ENCODE measurements at regions not wholly inside any gene's neighbourhood (a gene's known extent, or its start where the extent isn't known, plus 50 kb on each side); places are given as distances from the start of the nearest gene placed in this dataset.

DNA sequence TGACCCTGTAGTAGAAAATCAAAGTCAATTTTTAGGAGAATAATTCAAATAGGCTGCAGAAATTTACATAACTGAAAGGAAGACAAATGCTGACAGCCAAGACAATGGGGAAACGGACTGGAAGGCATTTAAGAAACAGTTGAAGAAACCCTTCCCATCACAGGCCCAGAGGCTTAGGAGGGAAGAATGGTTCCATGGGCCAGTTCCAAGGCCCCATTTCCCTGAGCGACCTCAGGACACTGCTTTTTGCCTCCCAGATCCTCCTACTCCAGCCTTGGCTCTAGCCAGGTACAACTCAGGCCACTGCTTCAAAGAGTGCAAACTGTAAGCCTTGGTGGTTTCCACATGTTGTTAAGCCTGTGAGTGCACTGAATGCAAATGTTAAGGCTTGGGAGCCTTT is 184.1 kb upstream of the SGCD start:
- ChIA-PET POLR2A (no interaction called here), CTCF (no interaction called here)

DNA sequence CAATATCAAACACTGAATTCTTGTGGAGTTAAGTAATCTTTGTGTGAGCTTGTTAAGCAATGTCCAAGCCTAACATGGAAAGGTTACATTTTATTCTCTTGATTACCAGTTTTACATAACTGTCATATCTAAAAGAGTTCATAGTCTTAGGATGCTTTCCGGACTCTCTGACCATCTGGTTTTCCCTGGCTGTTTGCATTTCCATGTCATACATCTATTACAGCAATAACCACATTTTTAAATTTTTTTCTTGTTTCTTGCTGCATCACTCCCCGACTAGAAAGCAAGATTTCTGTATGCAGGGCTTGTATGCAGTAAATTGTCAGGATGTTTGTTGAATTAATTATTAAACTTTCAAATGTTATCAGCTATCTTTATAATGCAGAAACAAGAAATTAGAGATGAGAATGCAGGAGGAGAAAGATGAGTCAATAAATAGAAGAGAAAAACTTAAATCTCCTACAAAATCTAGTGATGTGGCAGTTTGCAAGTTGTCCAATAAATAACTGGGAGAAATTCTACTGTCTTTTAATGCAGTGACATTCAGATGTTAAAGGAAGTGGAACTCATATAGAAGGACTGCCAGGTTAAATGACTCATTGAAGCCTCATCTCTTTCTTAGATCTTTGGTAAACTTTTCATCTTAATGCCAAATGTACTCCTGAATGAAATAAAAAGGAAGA is 179.6 kb upstream of the SGCD start:
- ChIA-PET POLR2A (no interaction called here), CTCF (interaction anchor here (0.6 kb wide), 1 partner anchor 54 kb away, joined by 3 read pairs; no protein-coding TSS in a partner anchor)

DNA sequence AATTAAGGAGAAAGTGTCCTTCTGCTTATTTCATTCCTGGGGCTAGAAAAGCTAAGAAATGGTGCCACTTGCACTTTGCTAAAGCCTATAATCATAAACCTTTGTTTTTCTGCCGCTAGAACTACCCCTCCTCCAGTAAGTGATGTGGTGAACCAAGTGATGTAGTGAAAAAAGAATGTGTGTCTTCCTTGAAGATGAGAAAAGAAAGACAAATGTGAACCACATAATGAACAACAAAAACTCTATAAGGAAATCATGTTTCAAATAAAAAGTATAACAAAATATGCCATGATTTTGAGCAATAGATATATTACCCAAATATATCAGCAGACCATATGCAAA is 179.0 kb upstream of the SGCD start:
- POLR2A ChIA-PET: no interaction called here
- CTCF ChIA-PET: no interaction called here

DNA sequence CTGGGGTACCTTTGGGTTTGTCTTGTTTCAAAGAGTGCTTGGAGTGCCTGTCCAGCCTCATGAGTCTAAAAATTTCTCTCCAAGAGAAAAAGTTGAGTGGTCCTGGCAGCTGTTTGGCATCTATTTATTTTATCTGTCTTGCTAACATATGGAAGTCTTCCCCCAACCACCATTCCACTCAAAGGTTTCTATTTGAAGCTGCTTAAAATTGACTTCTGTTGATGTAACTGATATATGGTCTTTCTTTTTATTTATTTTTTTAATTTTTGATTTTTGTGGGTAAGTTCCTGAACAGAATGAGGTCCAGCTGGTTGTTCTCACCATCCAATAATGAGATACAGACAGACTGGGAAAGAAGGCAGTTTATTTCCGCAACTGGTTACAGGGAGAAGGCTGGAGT is 178.7 kb upstream of the SGCD start:
- ChIA-PET POLR2A (no interaction called here), CTCF (no interaction called here)

DNA sequence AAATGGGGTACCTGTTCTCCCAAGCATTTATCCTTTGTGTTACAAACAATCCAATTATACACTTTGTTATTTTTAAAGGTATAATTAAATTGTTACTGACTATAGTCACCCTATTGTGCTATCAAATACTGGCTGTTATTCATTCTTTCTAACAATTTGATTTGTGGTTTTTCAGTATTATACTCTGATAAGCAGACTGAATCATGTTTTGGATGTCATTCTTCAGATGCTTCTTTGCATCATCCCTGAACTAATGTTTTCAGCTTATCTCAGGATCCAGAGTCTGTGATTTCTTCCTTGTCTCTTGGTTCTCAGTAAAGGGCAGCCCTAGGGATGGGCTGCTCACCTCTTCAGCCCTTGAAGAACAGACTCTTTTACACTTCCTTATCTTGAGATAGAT is 177.8 kb upstream of the SGCD start:
- ChIA-PET POLR2A (no interaction called here), CTCF (no interaction called here)

DNA sequence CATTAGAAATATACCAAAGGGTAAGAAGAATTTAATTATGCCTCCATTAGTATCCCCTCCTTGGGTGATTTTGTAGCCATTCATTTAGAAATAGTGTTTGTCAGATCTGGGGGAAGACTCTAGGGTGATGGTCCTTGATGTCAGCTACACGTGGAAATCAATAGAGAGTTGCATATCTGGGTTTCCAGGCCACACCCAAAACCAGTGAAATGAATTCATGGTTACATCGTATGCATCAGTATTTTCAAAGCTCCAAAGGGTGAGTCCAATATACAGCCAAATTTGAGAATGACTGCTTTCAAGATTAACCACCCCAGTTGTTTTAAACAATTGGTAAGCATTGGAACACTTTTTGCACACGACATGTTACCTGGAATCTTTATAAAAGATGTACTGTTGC is 173.4 kb upstream of the SGCD start:
- ChIA-PET POLR2A (no interaction called here), CTCF (no interaction called here)

DNA sequence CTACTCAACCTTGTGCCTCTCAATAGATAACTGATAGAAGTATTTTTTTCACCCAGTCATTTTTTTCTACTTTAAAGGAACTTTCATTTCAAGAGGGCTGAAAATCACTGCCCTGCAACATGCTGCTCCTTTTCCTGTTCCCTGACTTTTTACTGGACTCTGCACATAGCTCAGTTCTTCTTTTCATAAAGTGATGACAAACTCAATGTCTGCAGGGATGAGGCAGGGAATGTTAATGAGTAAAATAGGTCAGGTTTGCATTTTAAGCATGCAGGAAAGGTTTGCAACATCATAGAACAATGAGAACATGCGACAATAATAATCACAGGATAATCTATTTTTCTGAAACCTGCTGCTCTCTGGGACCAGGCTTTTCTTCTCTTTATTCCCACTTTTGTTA is 172.2 kb upstream of the SGCD start:
- ChIA-PET POLR2A (no interaction called here), CTCF (interaction anchor here (0.6 kb wide), 1 partner anchor 251 kb away, joined by 5 read pairs; no protein-coding TSS in a partner anchor)

DNA sequence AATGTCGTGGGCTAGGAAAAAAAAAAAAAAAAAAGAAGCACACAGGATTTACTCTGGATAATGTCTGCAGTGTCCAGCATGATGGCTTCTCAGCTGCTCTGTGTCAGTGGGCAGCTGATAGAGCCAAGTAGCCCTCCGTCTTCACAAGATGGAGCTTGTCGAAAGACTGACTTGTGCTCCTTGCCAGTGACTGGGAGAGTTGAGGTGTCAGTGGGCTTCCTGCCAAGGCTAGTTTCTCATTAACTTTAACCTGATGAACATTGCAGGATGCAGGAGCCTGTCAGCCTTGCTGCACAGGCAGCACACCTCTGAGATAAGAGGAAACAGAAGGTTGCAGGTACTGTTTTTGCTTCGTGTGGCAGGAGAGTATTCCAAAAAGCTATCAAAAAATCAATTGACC is 171.4 kb upstream of the SGCD start:
- POLR2A ChIA-PET: no interaction called here
- CTCF ChIA-PET: no interaction called here

DNA sequence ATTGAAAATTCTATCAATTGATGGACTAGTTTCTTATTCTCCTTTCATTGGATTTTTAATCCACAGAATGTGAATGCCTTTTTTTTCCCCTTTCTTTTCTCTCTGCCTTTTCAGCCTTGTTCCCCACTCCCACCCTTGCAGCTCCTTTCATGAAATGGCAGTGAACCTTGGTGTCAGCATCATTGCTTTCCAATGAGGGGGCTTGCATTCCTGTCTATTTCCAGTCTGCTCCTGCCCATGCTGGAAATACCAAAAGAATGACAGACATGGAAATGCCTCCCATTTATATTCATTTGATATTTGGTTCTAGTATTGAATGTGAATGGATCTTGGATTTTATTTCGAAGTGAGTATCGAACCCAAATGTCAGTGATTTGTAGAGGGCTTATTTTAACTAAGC is 162.7 kb upstream of the SGCD start:
- ChIA-PET POLR2A (no interaction called here), CTCF (interaction anchor here (0.6 kb wide), 1 partner anchor 770 kb away, joined by 3 read pairs; no protein-coding TSS in a partner anchor)

DNA sequence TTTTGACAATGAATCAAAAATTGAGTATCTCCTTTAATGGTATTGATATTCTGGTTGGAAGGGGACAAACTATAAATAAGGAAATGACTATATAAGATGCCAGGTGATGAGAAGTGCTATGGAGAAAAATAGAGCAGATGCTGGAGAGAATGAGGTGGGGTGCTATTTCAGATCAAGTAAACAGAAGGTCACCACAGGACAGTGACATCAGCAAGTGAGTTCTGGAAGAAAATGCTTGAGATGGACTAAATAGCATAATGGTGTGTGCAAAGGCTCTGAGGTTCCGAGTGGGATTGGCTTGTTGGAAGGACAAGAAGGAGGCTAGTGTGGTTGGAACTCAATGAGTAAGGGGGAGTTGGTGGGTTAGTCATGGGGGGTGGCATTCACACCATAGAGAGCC is 157.5 kb upstream of the SGCD start:
- ChIA-PET POLR2A (no interaction called here), CTCF (no interaction called here)

DNA sequence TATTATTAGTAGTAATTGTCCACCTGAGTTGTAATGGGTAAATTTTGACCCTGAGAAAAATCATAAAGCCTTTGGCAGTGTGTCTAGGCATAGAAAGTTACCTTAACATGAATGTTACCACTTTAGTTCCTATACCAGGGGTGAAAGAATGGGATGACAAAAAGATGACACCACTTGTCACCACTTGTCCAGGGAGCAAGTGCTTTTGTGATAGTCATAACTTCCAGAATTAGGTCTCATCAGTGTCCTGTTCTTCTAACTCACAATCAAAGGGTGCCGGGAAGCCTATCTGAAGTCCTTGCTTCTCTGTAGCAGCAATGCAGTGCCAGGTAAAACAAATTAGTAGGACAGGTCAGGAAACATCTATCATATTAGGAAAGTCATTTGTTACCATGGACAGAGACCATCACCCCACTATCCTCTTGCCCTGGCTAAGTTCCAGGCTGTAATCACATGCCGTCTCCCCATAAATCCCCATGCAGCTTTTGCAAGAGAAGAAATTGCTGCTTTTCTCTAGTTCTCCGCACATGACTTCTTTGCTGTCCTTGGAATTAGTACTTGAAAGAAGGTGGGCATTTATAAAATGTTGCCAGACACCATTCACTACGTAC is 156.5 kb upstream of the SGCD start:
- POLR2A ChIA-PET: no interaction called here

DNA sequence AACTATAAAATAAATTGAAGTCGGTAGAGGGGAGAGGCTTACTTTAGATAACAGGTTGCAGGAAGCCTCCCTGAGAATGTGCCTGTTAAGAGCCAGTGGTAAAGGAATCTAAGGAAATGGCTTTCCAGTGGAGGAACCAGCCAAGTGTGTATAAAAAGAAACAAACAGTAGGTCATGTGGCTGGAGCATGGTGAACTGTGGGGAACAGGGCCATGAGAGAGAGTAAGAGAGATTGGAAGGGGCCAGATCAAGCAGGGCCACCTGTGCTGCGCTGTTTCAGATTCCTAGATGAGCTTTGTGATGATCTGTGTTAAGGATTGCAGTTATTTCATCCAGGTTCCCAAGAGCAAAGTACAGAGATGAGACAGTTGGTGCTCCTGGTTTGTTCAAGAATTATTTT is 152.7 kb upstream of the SGCD start:
- CTCF ChIA-PET: no interaction called here
- POLR2A ChIA-PET: no interaction called here

More for the DNA sequence above, 156.5 kb upstream of the SGCD start:
- CTCF ChIA-PET: no interaction called here

DNA sequence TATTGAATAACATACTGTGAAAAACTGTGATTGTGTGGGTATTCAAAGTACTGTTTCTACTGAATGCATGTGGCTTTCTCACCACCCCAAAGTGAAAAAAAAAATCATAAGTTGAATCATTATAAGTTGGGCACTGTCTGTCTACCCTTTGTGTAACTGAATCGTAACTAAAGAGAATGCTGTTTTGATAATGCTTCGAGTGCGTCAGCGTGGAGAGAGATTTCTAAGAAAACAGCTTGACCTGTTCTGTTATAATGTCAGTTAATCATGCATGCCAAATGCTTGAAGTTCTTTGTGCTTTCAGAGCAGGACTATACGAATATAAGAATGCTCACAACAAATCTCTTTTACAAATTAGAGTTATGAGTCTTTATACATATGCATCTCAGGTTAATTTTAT is 148.8 kb upstream of the SGCD start:
- POLR2A ChIA-PET: no interaction called here
- CTCF ChIA-PET: no interaction called here

DNA sequence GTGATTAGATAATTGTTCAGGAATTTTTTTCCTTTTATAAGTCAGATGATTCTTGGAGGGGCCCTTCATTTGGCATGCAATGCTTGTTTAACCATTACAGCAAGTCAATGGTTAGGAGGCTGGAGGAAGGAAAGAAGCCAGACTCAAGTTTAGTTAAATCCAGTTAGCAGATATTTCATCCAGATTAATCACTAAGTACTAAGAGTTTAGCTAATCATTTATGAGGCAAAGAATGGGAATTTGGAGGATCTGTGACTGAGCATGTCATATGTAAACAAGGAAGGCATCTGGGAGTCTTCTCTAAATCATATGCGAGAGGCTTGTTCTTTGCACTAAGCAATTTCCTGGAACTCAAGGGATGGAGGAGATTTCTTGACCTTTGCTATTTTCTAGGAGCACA is 145.3 kb upstream of the SGCD start:
- CTCF ChIA-PET: no interaction called here
- POLR2A ChIA-PET: no interaction called here

DNA sequence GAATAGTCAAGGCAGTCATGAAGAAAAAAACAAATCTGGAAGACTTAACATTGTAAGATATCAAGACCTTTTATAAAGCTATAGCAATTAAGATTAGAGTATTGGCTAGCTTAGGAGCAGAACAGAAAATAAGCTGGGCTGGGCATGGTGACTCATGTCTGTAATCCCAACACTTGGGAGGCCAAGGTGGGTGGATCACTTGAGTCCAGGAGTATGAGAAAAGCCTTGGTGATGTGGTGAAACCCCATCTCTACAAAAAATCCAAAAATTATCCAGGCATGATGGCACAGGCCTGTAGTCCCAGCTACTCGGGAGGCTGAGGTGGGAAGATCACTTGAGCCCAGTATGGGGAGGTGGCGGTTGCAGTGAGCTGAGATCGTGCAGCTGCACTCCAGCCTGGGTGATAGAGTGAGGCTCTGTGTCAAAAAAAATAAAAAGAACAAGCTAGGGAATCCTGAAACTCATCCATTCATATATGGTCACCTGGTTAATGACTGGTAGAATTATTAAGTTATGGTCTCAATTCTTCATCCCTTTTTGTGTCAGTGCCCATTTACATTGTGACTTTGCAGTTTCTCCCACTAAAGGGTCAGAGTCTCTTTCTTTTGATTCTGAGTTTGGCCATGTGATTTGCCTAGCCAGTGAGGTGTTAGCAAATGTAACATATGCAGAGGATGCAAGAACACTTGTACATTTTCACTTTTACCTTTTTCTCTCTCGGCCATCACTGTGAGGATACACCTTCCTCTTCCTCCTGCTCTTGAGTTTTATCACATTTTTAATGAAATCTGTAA is 144.6 kb upstream of the SGCD start:
- POLR2A ChIA-PET: no interaction called here
- CTCF ChIA-PET: no interaction called here

DNA sequence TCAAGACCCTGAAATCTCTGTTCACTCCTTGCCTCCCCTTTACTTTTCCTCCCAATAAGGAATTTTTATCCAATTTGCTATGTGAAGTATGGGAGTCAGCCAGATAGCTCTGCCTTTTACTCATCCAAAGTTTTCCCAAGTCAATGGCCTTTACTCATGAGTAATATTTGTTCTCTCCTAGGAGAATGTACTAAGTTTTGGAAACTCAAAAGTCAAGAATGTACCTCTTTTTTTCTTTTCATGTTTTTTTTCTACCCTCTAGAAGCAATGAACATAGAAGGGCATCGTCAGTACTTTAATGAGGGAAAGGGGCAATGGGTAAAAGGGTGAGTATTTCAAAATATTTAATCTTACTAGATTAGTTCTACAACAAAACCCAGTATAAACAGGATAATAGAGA is 140.2 kb upstream of the SGCD start:
- CTCF ChIA-PET: no interaction called here
- POLR2A ChIA-PET: no interaction called here

DNA sequence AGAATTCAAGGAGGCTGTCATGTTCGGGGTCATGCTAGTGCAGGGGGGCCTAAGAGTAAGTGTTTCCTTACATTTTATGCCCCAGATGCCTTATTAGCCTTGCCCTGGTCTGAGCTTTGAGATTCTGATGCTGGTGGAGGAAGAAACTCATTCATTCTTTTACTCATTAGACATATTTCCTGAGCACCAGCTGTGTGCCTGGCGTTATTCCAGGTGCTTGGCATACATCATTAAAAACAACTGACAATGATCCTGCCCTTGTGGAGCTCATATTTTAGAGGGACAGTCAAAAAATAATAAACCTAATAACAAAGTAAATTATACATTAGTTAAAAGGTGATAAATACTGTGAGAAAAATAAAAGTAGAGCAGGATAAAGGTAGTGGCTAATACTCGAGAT is 138.9 kb upstream of the SGCD start:
- CTCF ChIA-PET: no interaction called here
- POLR2A ChIA-PET: no interaction called here

DNA sequence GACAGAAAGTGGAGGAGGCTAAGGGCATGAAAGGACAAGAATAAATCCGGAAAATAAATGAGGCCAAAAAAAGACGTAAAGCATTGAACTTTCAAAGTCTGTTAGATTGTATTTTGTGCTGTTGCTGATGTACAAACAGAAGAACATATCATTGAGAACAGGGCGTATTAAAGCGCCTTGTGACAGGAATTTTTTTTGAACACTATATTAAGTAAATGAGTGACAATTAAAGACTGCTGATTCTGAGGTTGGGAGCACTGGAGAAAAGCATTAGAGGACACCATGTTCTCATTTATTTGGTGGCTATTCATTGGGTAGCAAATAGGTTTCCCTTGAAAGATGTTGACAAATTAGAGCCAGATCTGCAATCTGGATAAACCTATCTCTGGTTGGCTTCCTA is 137.3 kb upstream of the SGCD start:
- ChIA-PET POLR2A (no interaction called here), CTCF (no interaction called here)

DNA sequence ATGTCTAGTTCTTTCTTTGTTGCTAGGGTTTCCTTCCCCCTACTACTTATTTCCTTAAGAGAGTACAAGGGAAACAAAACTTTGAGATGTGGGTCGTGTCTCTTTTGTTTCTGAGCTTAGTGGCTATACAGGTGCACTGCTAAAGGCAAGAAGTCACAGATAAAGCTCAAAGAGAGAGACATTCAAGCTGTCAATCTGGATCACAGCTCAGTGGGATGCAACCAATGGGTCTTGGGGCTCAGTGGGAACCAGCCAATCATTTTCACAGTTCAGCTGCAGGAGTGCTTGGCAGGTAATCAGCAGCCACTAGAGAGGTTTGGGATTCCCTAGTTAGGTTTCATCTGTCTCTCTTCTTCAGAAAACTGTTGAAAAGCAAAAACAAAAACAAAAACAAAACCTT is 135.4 kb upstream of the SGCD start:
- CTCF ChIA-PET: no interaction called here
- POLR2A ChIA-PET: no interaction called here

DNA sequence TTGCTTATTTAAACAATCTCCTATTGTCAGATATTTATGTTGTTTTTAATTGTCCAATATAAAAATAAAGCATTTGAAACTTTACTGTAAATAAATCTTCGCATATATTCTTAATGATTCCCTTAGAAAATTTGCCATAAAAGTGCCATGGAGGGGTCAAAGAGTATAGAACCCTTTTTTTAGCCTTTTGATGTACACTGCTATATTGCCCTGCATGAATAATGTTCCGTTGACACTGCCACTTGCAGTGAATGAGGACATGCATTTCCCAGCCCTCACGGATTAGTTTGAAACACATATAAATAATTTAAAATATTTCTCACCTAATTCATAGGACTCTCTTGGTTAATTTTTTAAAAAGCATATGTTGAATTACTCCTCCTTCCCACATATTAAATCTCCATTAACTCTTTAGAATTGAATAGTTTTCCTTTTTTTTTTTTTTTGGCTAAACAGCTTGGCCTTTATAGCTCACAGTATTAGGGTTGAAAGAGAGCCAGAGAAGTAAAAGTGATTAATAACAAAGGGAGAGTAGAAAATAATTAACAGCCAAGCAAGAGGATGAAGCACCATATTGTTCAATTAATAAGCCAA is 129.8 kb upstream of the SGCD start:
- ChIA-PET POLR2A (no interaction called here), CTCF (no interaction called here)

DNA sequence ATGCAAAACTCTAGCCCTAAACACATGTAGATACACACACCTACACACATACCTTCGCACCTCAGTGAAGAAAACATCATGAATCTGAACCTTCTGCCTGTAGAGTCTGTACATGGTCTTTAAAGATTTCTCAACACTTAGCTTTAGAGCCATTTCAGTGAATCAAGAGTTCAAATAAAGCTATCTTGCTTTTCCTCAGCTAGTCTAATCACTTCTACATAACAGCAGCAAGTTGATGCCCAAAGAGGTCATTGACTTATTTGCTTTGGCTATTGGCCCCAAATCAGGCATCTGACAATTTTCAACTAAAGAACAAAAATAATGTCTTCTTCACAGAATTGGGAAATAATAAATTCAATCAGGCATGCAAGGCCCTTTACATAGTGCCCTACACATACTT is 127.9 kb upstream of the SGCD start:
- ChIA-PET CTCF (no interaction called here), POLR2A (no interaction called here)
